C4-2B (cell line): ENCODE measurements at regions not wholly inside any gene's neighbourhood (a gene's known extent, or its start where the extent isn't known, plus 50 kb on each side); places are given as distances from the start of the nearest gene placed in this dataset.

ENCODE experiments used
- ZFX ChIP-seq: fragments of 450-650 bp; IDR thresholded peaks from 2 replicates; pipeline ENCODE4 v1.6.1; 2017
- TF ChIP-seq, protein P1 (sequence below): fragments of 450-650 bp; conservative IDR thresholded peaks from 2 replicates; pipeline ENCODE4 v1.5.1; 2017; ENCODE audit warnings: mild to moderate bottlenecking

DNA sequence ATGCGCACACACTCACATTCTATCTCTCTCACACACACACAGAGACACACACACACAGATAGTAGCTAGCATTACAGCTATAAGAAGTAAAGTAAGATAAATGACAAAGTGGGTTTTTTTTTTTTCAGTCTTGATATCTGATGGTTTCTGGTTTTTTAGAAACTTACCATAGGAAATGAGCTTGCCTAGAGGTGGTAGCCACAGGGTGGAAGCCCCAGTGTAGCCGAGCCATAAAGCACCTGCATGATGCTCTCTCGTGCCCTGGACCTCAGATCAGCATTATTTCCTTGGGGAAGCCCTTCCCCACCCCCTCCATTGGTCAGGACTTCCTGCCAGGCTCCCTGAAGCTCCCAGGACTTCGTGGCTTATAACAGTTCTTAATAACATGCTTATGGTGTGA, 264.3 kb upstream of the C16orf82 start:
- TF ChIP-seq, protein P1, sequence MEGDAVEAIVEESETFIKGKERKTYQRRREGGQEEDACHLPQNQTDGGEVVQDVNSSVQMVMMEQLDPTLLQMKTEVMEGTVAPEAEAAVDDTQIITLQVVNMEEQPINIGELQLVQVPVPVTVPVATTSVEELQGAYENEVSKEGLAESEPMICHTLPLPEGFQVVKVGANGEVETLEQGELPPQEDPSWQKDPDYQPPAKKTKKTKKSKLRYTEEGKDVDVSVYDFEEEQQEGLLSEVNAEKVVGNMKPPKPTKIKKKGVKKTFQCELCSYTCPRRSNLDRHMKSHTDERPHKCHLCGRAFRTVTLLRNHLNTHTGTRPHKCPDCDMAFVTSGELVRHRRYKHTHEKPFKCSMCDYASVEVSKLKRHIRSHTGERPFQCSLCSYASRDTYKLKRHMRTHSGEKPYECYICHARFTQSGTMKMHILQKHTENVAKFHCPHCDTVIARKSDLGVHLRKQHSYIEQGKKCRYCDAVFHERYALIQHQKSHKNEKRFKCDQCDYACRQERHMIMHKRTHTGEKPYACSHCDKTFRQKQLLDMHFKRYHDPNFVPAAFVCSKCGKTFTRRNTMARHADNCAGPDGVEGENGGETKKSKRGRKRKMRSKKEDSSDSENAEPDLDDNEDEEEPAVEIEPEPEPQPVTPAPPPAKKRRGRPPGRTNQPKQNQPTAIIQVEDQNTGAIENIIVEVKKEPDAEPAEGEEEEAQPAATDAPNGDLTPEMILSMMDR, result no peak
- TF ChIP-seq ZFX, result no peak
